ENCODE measurements at regions not wholly inside any gene's neighbourhood (a gene's known extent, or its start where the extent isn't known, plus 50 kb on each side); places are given as distances from the start of the nearest gene placed in this dataset.
A peak's percentile ranks its signal among the peaks of the same experiment; 100 is the strongest.

- no peak for DNase-seq (ENCODE audit: unreplicated experiment)
- Mint-ChIP-seq H3K4me3 (ENCODE audit: unreplicated experiment) (no peak overlapping the region), H3K4me1 (ENCODE audit: insufficient read depth, unreplicated experiment) (peaks cover 13% of the 10 kb centered on the region), H3K27ac (ENCODE audit: low read depth, unreplicated experiment) (no peak overlapping the region), H3K9me3 (ENCODE audit: unreplicated experiment) (no peaks in the 10 kb centered on the region), H3K36me3 (ENCODE audit: insufficient read depth, unreplicated experiment) (no peaks in the 10 kb centered on the region), H3K27me3 (ENCODE audit: insufficient read depth, unreplicated experiment) (no peaks in the 10 kb centered on the region)
- intact Hi-C loops (cut with micrococcal nuclease): no loop called here
- CTCF ChIA-PET: interaction anchor here (0.6 kb wide), 1 partner anchor 74 kb away, joined by 3 read pairs; no protein-coding TSS in a partner anchor
- BruUV-seq (replicated peaks): no TSS peak
- POLR2A ChIA-PET: no interaction called here
- no peak for TF ChIP-seq CTCF (IDR thresholded peaks at IDR 0.05; ENCODE audit: unreplicated experiment)
Measured at GRCh38 chr10:130543794-130544193, 407.6 kb downstream of the GLRX3 start.

- ChIA-PET CTCF (no interaction called here), POLR2A (no interaction called here)
- Mint-ChIP-seq H3K4me3 (ENCODE audit: unreplicated experiment) (no peak overlapping the region), H3K9me3 (ENCODE audit: unreplicated experiment) (no peaks in the 10 kb centered on the region), H3K36me3 (ENCODE audit: insufficient read depth, unreplicated experiment) (no peaks in the 10 kb centered on the region), H3K27ac (ENCODE audit: low read depth, unreplicated experiment) (no peak overlapping the region), H3K27me3 (ENCODE audit: insufficient read depth, unreplicated experiment) (no peaks in the 10 kb centered on the region), H3K4me1 (ENCODE audit: insufficient read depth, unreplicated experiment) (peaks cover 13% of the 10 kb centered on the region)
- TF ChIP-seq CTCF (IDR thresholded peaks at IDR 0.05; ENCODE audit: unreplicated experiment): no peak
- no TSS peak for BruUV-seq (replicated peaks)
- intact Hi-C loops (cut with micrococcal nuclease): no loop called here
- DNase-seq (ENCODE audit: unreplicated experiment): no peak
Measured at GRCh38 chr10:130545122-130545521, 408.9 kb downstream of the GLRX3 start.

- BruUV-seq (replicated peaks): no TSS peak
- Mint-ChIP-seq H3K27me3 (ENCODE audit: insufficient read depth, unreplicated experiment) (no peaks in the 10 kb centered on the region), H3K4me3 (ENCODE audit: unreplicated experiment) (no peak overlapping the region), H3K4me1 (ENCODE audit: insufficient read depth, unreplicated experiment) (peaks cover 13% of the 10 kb centered on the region), H3K9me3 (ENCODE audit: unreplicated experiment) (no peaks in the 10 kb centered on the region), H3K27ac (ENCODE audit: low read depth, unreplicated experiment) (no peak overlapping the region), H3K36me3 (ENCODE audit: insufficient read depth, unreplicated experiment) (no peaks in the 10 kb centered on the region)
- ChIA-PET CTCF (no interaction called here), POLR2A (no interaction called here)
- DNase-seq (ENCODE audit: unreplicated experiment): no peak
- intact Hi-C loops (cut with micrococcal nuclease): no loop called here
- no peak for TF ChIP-seq CTCF (IDR thresholded peaks at IDR 0.05; ENCODE audit: unreplicated experiment)
Measured at GRCh38 chr10:130545697-130546096, 409.5 kb downstream of the GLRX3 start.

- Mint-ChIP-seq H3K9me3 (ENCODE audit: unreplicated experiment) (no peaks in the 10 kb centered on the region), H3K27ac (ENCODE audit: low read depth, unreplicated experiment) (peak overlapping the region; percentile 6), H3K27me3 (ENCODE audit: insufficient read depth, unreplicated experiment) (no peaks in the 10 kb centered on the region), H3K36me3 (ENCODE audit: insufficient read depth, unreplicated experiment) (no peaks in the 10 kb centered on the region), H3K4me3 (ENCODE audit: unreplicated experiment) (no peak overlapping the region), H3K4me1 (ENCODE audit: insufficient read depth, unreplicated experiment) (peaks cover 13% of the 10 kb centered on the region)
- DNase-seq (ENCODE audit: unreplicated experiment): no peak
- BruUV-seq (replicated peaks): no TSS peak
- ChIA-PET CTCF (interaction anchor here (0.5 to 1.8 kb wide), 4 partner anchors 632 to 1239 kb away, joined by 3 to 5 read pairs (median 3); no protein-coding TSS in a partner anchor), POLR2A (no interaction called here)
- no peak for TF ChIP-seq CTCF (IDR thresholded peaks at IDR 0.05; ENCODE audit: unreplicated experiment)
- intact Hi-C loops (cut with micrococcal nuclease): loop anchor here (1.0 kb wide), 1 partner anchor 1328 kb away; no protein-coding TSS in a partner anchor
Measured at GRCh38 chr10:130546841-130547240, 410.6 kb downstream of the GLRX3 start.

Data from MCF 10A (cell line).